Fibroblast of villous mesenchyme (primary cell): ENCODE measurements at regions not wholly inside any gene's neighbourhood (a gene's known extent, or its start where the extent isn't known, plus 50 kb on each side); places are given as distances from the start of the nearest gene placed in this dataset.

Experiments
- DNase-seq: peaks from one replicate; pipeline ENCODE4 v3.0.0-alpha.2; 2010; ENCODE audit warnings: low read depth
- H3K4me3 ChIP-seq: 2 replicates; pipeline ENCODE4 v1.5.1; 2011; ENCODE audit warnings: low read depth, mild to moderate bottlenecking, low read length
- CTCF ChIP-seq: IDR thresholded peaks from 2 replicates; pipeline ENCODE4 v1.5.1; 2012; ENCODE audit warnings: low read depth, mild to moderate bottlenecking, low read length; ENCODE audit not compliant: insufficient read depth

DNA sequence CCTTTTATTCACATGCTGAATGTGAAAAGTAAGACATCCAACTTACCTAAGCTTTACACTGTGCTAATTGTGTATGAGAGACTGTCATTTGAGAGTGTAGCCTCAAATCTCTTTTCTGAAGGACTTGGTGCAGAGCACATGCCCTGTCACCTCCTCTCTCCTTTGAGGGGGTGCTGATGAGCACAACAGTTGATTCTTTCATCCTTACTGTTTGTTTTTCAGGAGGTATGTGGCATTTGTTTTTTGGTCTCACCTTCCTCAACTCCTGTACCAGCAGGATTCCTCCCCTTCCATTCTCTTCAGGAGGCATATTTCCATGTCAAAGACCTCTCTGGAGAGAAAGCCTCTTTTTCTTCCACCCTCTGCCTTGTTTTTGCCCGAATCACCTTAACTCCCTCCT lies 252.6 kb upstream of the CITED2 start:
- no peak for DNase-seq
- no peak overlapping the region for H3K4me3 ChIP-seq
- no peak for TF ChIP-seq CTCF

- no peak overlapping the region for H3K4me3 ChIP-seq
- DNase-seq = peak; percentile 46
- TF ChIP-seq CTCF = no peak
Measured at GRCh38 chr6:139625998-139626975, 251.8 kb upstream of the CITED2 start.

DNA sequence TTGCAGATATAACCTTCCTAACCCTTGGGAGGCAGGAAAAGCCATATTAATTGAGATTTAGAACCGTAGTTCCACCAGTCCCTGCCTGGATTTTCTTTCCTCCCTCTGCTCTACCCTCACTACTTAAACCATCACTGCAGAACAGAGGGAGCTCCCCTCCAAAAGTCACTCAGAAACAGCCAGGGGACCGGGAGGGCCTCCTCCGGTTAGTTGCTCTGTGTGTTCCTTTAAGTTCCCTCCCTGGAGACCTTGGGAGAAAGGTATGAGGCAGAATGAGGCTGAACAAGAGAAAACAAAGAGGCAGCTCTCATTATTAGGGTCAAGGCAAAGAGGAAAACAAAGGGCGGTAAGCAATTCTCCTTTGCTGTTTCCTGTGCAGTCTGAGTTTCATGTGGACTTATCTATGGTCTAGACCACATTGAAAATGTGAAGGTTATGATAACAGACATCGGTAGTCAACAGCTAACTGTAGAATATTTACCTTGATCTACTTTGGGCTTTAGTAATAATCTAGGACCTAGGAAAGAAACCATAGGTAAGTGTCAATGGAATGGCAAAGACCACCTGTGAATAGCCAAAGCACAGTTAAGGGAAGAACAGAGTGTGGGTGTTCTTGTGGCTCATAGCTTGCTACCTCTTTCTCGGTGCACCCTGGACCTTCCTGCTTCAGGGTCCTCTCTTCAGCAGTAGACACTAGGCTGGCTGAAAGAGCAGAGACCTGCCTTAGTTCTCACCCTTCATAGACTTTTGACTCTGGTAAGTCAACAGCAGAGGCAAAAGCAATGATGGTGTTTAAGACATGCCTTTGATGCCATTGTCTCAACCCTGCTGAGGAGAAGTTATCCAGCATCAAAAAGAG lies 250.9 kb upstream of the CITED2 start:
- no peak overlapping the region for H3K4me3 ChIP-seq
- TF ChIP-seq CTCF = no peak
- DNase-seq = no peak

DNA sequence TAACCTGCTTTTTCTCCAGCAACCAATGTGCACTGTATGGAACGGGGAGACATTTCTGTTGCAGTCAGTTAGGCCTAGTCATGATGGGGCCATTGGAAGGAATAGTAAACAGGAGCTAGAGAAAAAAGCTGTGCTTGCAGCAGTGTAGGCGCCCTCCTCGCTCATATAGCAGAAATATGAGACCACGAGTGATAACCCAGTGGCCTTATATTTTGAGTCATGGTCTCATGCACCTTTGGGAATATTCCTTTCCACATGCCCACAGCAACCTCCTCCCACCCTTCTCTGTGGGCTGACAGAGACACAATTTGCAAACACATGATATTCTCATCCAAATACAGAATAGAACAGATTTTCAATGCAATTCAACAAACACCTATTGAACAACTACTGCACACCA lies 248.9 kb upstream of the CITED2 start:
- peak; percentile 71 for DNase-seq
- TF ChIP-seq CTCF = no peak
- H3K4me3 ChIP-seq = no peak overlapping the region

DNA sequence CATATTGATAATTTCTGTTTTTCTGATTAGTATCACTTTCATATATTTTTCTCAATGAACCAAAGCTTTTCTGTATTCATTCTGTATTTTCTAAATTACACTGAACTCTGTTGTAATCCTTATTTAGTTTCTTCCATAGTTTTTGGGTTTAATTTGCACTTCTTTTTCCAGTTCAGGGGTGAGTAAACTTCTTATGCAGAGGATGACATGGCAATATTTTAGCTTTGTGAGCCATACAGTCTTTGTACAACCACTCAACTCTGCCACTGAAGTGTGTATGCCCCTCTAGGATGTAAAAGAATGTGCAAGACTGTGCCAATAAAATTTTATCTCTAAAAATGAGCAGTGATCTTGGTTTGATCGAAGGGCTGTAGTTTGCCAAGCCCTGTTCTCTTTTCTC lies 239.0 kb upstream of the CITED2 start:
- TF ChIP-seq CTCF = no peak
- no peak overlapping the region for H3K4me3 ChIP-seq
- DNase-seq = no peak

DNA sequence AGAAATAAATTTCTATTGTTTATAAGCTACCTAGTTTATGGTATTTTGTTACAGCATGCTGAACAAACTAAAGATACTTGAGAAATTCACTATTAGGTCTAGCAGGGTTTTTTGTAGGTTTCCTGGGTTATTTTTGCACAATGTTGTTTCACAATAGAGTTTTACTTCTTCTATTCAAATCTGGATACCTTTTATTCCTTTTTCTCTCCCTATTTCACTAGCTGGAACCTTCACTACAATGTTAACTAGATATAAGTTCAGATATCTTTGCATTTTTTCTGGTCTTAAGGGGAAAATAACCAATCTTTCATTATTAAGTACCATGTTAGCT lies 237.7 kb upstream of the CITED2 start:
- TF ChIP-seq CTCF = no peak
- DNase-seq = no peak
- H3K4me3 ChIP-seq = no peak overlapping the region
